ENCODE measurements at regions not wholly inside any gene's neighbourhood (a gene's known extent, or its start where the extent isn't known, plus 50 kb on each side); places are given as distances from the start of the nearest gene placed in this dataset.
"Not testable (repeated sequence)": the region's sequence is repeated elsewhere in the genome, so short reads cannot be mapped to it uniquely, and the experiment has no call there.

DNA sequence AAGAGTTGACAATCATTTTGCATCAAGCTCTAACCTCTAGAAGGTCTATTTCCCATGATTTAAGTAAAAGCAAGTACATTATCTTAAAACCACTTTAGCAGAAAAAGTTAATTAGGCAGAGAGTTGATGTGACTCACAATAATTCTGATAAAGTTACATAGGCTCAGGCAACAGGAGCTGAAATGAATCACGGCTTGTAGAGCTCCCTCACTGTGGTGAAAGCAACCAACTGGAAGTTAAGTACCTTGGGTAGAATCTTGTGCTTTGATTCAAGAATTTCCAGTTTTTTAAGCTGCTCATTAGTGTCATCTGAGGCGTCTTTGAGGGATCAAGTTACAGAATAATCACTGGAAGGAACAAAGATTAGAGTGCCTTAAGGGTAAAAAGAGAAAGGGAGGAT is 68.9 kb upstream of the NFE2L3 start:
- intact Hi-C loops (cut with micrococcal nuclease) = loop anchor here (10.0 kb wide), 1 partner anchor 422 kb away; no protein-coding TSS in a partner anchor
- Mint-ChIP-seq H3K9me3 (no peaks in the 10 kb centered on the region), H3K27ac (no peak overlapping the region), H3K36me3 (ENCODE audit: low read depth) (no peaks in the 10 kb centered on the region), H3K27me3 (ENCODE audit: insufficient read depth) (peaks cover 55% of the 10 kb centered on the region), H3K4me3 (no peak overlapping the region), H3K4me1 (ENCODE audit: low read depth) (peaks cover 9% of the 10 kb centered on the region)
- no peak for DNase-seq (ENCODE audit: low spot score)

DNA sequence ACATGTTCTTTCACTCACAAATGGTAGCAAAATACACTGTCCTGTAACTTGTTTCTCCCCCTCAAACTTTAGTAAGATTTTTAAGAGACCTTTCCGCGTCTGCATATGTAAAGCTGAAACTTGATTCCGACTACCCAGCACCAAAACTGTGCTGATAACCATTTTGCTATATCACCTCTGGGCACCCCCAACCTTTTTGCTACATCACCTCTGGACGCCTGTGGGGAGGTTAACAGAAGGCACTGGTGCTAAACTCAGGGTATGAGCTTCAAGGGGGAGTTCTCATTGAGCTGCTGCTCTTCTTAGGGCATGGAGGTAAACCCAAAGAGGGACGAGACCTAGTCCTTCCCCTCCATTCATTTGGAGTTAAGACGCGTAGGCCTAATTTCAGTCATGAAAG is 67.6 kb upstream of the NFE2L3 start:
- H3K4me3 Mint-ChIP-seq = no peak overlapping the region
- intact Hi-C loops (cut with micrococcal nuclease) = loop anchor here (10.0 kb wide), 1 partner anchor 420 kb away; no protein-coding TSS in a partner anchor
- peaks cover under 1% of the 10 kb centered on the region for H3K4me1 Mint-ChIP-seq (ENCODE audit: low read depth)
- H3K27ac Mint-ChIP-seq = no peak overlapping the region
- DNase-seq (ENCODE audit: low spot score) = no peak
- H3K27me3 Mint-ChIP-seq (ENCODE audit: insufficient read depth) = peaks cover 42% of the 10 kb centered on the region
- no peaks in the 10 kb centered on the region for H3K9me3 Mint-ChIP-seq
- no peaks in the 10 kb centered on the region for H3K36me3 Mint-ChIP-seq (ENCODE audit: low read depth)

DNA sequence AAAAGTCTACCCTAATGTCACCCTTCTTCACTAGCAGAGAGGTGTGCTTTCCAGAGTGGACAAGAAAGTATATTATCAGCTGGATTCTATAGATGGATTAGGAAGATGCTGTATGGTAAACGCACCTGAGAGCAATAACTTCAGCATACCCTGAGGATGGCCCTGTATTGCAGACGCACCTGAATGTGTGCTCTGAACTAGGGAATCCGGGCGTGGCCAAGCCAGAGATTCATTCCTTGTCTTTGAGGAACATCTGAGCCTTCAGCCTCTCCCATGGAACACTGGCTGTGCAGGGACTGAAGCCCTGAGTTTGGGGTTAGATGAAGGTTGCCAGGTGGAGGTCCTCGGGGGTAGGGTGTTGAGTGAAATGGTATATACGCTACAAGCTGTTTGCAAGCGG is 66.2 kb upstream of the NFE2L3 start:
- H3K27me3 Mint-ChIP-seq (ENCODE audit: insufficient read depth) = peaks cover 30% of the 10 kb centered on the region
- no peak overlapping the region for H3K27ac Mint-ChIP-seq
- H3K4me3 Mint-ChIP-seq = no peak overlapping the region
- H3K4me1 Mint-ChIP-seq (ENCODE audit: low read depth) = peaks cover 2% of the 10 kb centered on the region
- DNase-seq (ENCODE audit: low spot score) = no peak
- no peaks in the 10 kb centered on the region for H3K36me3 Mint-ChIP-seq (ENCODE audit: low read depth)
- intact Hi-C loops (cut with micrococcal nuclease) = loop anchor here (10.0 kb wide), 1 partner anchor 419 kb away; no protein-coding TSS in a partner anchor
- no peaks in the 10 kb centered on the region for H3K9me3 Mint-ChIP-seq

DNA sequence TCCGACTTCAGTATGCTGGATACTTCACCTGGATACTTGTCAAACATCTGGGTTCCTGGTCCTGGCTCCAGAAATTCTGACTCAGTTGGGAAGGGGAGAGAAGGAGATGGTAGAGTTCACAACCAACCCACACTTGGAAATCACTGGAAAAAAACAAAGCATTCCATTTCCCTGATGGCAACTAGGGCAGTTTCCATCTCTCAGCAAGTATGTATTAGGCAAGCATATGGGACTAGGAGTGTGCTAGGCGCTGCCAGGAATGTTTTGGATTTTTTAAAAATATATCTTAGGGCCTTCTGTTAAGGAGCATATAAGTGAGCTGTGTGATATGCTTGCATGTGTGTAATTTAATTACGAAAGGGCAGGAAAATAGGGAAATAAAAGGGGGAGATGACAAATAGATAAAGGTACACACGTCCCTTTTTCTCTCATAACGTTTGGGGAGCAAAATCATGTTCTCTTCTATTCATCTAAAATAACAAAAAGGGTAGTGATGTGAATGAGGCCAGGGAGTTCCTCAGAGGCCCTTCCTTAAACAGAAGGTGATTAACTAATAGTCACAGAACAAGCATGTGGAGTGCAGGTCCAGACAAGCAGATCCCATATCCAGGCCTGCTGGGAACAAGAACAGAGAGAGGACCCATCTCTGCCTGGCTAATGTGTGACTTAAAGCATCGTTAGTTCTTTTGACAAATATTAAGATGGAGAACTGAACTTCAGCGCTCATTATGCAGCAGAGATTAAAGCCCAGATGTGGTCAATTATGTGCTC is 64.5 kb upstream of the NFE2L3 start:
- intact Hi-C loops (cut with micrococcal nuclease) = loop anchor here (10.0 kb wide), 1 partner anchor 417 kb away; no protein-coding TSS in a partner anchor
- Mint-ChIP-seq H3K4me3 (no peak overlapping the region), H3K36me3 (ENCODE audit: low read depth) (no peaks in the 10 kb centered on the region), H3K27me3 (ENCODE audit: insufficient read depth) (peaks cover 18% of the 10 kb centered on the region), H3K27ac (no peak overlapping the region), H3K9me3 (no peaks in the 10 kb centered on the region), H3K4me1 (ENCODE audit: low read depth) (peaks cover 19% of the 10 kb centered on the region)
- DNase-seq (ENCODE audit: low spot score) = no peak

DNA sequence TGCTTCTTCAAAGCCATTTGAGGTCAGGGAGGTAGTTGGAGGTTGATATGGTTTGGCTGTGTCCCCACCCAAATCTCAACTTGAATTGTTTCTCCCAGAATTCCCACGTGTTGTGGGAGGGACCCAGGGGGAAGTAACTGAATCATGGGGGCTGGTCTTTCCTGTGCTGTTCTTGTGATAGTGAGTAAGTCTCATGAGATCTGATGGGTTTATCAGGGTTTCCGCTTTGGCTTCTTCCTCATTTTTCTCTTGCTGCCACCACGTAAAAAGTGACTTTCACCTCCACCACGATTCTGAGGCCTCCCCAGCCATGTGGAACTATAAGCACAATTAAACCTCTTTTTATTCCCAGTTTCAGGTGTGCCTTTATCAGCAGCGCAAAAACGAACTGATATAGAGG is 62.5 kb upstream of the NFE2L3 start:
- not testable (repeated sequence) for DNase-seq (ENCODE audit: low spot score); H3K36me3 Mint-ChIP-seq (ENCODE audit: low read depth); H3K4me3 Mint-ChIP-seq; H3K9me3 Mint-ChIP-seq; H3K27ac Mint-ChIP-seq; H3K27me3 Mint-ChIP-seq (ENCODE audit: insufficient read depth)
- H3K4me1 Mint-ChIP-seq (ENCODE audit: low read depth) = peaks cover 21% of the 10 kb centered on the region
- intact Hi-C loops (cut with micrococcal nuclease) = loop anchor here (10.0 kb wide), 1 partner anchor 415 kb away; no protein-coding TSS in a partner anchor

DNA sequence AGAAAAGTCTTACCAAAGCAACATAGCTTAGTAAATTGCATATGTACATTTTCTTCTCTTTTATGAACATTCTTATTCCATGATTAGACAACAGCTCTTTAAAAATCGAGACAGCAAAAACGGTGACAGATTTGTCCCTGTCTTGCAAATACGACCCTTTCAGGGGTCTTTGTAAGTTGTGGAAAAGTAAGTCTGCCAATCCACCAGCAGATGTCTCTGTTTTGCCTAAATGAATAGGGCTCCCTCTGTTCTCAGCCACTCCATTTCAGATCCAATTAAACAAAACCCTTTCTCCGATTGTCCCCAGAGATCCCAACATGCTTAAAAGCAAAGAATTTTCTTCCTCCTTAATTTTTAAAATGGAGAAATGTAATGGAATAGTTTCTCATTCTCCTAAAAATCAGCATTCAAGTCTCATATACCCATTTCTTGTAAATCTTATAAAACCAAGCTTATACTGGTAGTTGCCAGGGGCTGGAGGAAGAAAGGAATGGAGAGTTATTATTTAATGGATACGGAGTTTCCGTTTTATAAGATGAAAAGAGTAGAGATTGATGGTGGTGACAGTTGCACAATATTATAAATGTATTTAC is 61.0 kb upstream of the NFE2L3 start:
- intact Hi-C loops (cut with micrococcal nuclease) = loop anchor here (1.0 kb wide), 5 partner anchors 61 to 274 kb away; partner anchors contain the start of gene NFE2L3
- no peak overlapping the region for H3K4me3 Mint-ChIP-seq
- peaks cover 22% of the 10 kb centered on the region for H3K4me1 Mint-ChIP-seq (ENCODE audit: low read depth)
- DNase-seq (ENCODE audit: low spot score) = no peak
- no peaks in the 10 kb centered on the region for H3K27me3 Mint-ChIP-seq (ENCODE audit: insufficient read depth)
- no peaks in the 10 kb centered on the region for H3K9me3 Mint-ChIP-seq
- no peaks in the 10 kb centered on the region for H3K36me3 Mint-ChIP-seq (ENCODE audit: low read depth)
- peak overlapping the region; percentile 6 for H3K27ac Mint-ChIP-seq

DNA sequence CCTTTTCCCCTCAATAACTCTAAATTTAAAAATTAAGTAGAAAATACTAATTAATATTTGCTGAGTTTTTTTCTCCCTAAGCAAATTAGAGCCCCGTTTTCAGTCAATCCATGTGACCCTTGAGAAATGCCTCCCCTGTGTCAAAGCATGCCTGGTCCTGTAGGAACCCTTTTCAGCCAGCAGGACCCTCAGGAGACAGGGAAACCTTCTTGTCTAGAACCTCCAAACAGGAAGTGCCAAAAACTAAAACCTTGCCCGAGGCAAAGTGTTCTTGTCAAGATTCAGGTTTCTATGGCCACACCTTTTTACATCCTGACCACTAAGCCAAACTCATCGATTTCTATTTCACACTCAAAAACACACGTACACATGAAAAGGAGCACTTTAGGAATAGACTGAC is 60.1 kb upstream of the NFE2L3 start:
- no peaks in the 10 kb centered on the region for H3K36me3 Mint-ChIP-seq (ENCODE audit: low read depth)
- H3K4me1 Mint-ChIP-seq (ENCODE audit: low read depth) = peaks cover 31% of the 10 kb centered on the region
- H3K4me3 Mint-ChIP-seq = no peak overlapping the region
- H3K9me3 Mint-ChIP-seq = no peaks in the 10 kb centered on the region
- intact Hi-C loops (cut with micrococcal nuclease) = loop anchor here (1.0 kb wide), 5 partner anchors 60 to 273 kb away; partner anchors contain the start of gene NFE2L3
- DNase-seq (ENCODE audit: low spot score) = no peak
- H3K27me3 Mint-ChIP-seq (ENCODE audit: insufficient read depth) = no peaks in the 10 kb centered on the region
- peak overlapping the region; percentile 65 for H3K27ac Mint-ChIP-seq

DNA sequence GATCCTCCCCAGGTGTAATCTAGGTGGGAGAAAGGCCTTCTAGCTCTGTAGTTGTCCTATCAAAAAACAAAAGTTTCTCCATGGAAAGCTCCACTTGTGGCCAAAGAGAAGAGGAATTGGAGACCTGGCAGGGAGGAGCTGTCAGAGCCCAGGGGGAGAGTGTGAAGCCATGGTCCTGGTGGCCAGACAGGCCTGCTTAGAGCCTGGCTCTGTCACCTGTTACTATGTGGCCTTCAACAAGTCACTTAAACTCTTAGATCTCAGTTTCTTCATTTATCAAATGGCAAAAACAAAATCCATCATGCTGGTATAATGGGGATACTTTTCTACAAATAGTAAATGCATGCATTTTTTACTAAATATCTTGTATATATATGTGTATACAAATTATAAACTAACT is 59.0 kb upstream of the NFE2L3 start:
- intact Hi-C loops (cut with micrococcal nuclease) = no loop called here
- DNase-seq (ENCODE audit: low spot score) = no peak
- H3K9me3 Mint-ChIP-seq = no peaks in the 10 kb centered on the region

DNA sequence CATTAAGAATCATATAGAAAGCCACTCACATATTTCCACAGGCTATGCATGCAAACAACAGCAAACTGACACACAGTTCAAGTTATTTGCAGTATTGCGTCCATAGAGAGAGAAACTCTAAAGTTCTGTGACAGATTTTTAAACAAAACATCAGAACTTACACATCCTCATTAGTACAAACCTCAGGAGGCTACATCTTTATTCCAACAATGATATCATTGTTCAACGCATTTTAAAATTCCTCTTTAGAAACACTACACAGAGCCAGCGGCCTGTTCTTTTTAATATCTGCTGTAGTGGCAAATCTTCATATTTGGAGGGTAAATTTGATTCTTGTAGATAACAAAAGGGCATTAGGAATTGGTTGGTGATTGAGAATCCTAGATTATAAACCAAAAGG is 55.9 kb upstream of the NFE2L3 start:
- Mint-ChIP-seq H3K36me3 (ENCODE audit: low read depth) (peaks cover 4% of the 10 kb centered on the region), H3K9me3 (no peaks in the 10 kb centered on the region), H3K27ac (no peak overlapping the region), H3K4me3 (no peak overlapping the region), H3K4me1 (ENCODE audit: low read depth) (peaks cover 43% of the 10 kb centered on the region), H3K27me3 (ENCODE audit: insufficient read depth) (no peaks in the 10 kb centered on the region)
- no peak for DNase-seq (ENCODE audit: low spot score)
- intact Hi-C loops (cut with micrococcal nuclease) = no loop called here

More for the DNA sequence above, 59.0 kb upstream of the NFE2L3 start:
- peaks cover 4% of the 10 kb centered on the region for H3K36me3 Mint-ChIP-seq (ENCODE audit: low read depth)
- no peak overlapping the region for H3K27ac Mint-ChIP-seq
- H3K27me3 Mint-ChIP-seq (ENCODE audit: insufficient read depth) = no peaks in the 10 kb centered on the region
- H3K4me1 Mint-ChIP-seq (ENCODE audit: low read depth) = peaks cover 40% of the 10 kb centered on the region
- H3K4me3 Mint-ChIP-seq = no peak overlapping the region

DNA sequence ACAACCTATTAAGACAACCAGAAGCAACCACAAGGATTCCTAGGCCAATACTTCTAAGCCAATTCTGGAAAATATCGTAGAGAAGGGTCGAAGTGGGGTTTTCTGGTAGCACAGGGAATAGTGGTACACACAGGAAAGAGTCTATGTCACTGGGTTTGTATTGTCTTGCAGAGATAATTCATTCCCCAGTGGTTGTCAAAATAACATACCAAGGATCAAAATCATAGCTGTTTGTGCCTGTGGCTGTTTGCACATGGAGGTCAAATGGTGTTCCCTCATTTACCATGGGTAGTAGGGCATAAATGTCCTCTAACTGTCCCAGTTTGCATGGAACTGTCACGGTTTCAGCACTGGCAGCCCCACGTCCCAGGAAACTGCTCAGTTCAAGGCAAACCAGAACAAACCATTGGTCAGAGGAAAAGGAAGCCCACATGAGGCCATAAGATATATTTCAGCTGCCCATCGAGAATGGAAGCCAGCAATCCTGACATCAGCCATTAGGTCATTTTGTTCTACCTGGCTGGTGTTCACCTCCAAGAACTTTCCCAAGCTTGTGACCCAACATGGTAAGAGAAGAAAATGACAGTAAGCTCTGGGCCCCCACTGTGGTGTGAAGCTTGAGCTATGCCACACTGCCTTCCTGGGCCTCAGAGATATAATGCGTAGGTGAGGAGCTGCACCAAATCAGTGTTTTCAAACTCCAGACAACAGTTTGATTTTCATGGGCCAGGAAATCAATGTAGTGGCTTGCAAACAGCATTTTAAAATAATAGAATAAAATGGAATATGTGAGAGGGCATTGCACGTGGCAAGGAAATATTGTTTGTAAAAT is 53.9 kb upstream of the NFE2L3 start:
- Mint-ChIP-seq H3K36me3 (ENCODE audit: low read depth) (peaks cover 4% of the 10 kb centered on the region), H3K27ac (peak overlapping the region; percentile 74), H3K27me3 (ENCODE audit: insufficient read depth) (no peaks in the 10 kb centered on the region), H3K4me3 (peak overlapping the region; percentile 2), H3K9me3 (no peaks in the 10 kb centered on the region), H3K4me1 (ENCODE audit: low read depth) (peaks cover 42% of the 10 kb centered on the region)
- intact Hi-C loops (cut with micrococcal nuclease) = loop anchor here (1.0 kb wide), 1 partner anchor 55 kb away; no protein-coding TSS in a partner anchor
- no peak for DNase-seq (ENCODE audit: low spot score)

DNA sequence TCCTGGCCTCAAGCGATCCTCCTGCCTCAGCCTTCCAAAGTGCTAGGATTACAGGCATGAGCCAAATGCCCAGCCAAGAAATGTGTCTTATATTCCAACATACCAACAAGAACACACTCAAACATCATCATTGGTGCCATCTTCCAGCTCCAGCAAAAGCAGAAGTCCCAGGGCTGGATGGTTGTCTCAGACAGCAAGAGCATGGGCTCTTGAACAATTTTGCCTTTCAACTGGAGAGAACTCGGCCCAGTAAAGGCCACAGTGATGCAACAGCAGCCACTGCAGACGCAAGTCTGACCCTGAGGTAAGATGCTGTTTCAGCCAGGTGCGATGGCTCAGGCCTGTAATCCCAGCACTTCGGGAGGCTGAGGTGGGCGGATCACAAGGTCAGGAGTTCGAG is 52.8 kb upstream of the NFE2L3 start:
- Mint-ChIP-seq H3K36me3 (ENCODE audit: low read depth) (peaks cover 4% of the 10 kb centered on the region), H3K27me3 (ENCODE audit: insufficient read depth) (no peaks in the 10 kb centered on the region), H3K27ac (peak overlapping the region; percentile 23), H3K4me1 (ENCODE audit: low read depth) (peaks cover 42% of the 10 kb centered on the region), H3K9me3 (no peaks in the 10 kb centered on the region), H3K4me3 (no peak overlapping the region)
- intact Hi-C loops (cut with micrococcal nuclease) = no loop called here
- no peak for DNase-seq (ENCODE audit: low spot score)

DNA sequence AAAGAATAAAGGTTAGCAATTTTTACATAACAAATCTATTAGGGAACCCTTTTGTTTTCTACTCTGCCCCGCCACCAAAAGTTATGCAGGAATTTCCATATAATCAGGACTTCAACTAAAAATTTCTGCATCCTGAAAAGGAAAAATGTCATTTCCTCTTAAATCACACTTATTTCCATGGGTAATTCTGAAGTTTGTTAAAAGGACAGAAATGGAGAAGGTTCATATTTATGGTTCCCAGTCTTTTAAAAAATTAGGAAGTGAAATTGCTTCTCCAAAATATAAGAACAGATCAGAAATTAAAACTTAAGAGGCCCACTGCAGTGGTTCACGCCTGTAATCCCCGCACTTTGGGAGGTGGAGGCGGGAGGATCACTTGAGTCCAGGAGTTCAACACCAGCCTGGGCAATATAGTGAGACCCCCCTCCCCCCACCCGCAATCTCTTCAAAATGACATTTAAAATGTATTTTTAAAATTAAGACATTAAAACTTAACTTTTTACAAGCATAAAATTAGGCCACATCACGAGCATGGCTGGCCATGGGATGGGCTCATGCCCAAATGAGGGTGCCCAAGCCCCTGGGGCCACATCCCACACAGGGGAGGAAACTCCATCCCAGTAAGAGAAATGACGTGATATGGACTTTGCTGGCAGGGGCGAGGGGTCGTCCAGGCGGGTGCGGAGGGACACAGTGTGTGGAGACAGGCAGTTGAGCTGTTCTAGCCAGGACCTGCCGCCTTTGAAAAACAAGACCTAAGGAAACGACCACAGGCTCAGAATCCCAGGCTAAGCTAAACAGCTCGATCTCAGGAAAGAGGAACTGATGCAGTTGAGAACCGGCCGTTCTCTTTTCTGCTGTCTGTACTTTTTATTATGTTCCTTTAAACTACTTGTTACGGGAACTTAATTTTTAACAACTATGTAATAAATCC is 51.3 kb upstream of the NFE2L3 start:
- H3K36me3 Mint-ChIP-seq (ENCODE audit: low read depth) = peaks cover 5% of the 10 kb centered on the region
- no peaks in the 10 kb centered on the region for H3K27me3 Mint-ChIP-seq (ENCODE audit: insufficient read depth)
- DNase-seq (ENCODE audit: low spot score) = no peak
- peaks cover 42% of the 10 kb centered on the region for H3K4me1 Mint-ChIP-seq (ENCODE audit: low read depth)
- H3K27ac Mint-ChIP-seq = peak overlapping the region; percentile 77
- no peaks in the 10 kb centered on the region for H3K9me3 Mint-ChIP-seq
- intact Hi-C loops (cut with micrococcal nuclease) = no loop called here
- H3K4me3 Mint-ChIP-seq = peak overlapping the region; percentile 72
